ENCODE measurements at regions not wholly inside any gene's neighbourhood (a gene's known extent, or its start where the extent isn't known, plus 50 kb on each side); places are given as distances from the start of the nearest gene placed in this dataset.
"Not testable (repeated sequence)": the region's sequence is repeated elsewhere in the genome, so short reads cannot be mapped to it uniquely, and the experiment has no call there.

DNA sequence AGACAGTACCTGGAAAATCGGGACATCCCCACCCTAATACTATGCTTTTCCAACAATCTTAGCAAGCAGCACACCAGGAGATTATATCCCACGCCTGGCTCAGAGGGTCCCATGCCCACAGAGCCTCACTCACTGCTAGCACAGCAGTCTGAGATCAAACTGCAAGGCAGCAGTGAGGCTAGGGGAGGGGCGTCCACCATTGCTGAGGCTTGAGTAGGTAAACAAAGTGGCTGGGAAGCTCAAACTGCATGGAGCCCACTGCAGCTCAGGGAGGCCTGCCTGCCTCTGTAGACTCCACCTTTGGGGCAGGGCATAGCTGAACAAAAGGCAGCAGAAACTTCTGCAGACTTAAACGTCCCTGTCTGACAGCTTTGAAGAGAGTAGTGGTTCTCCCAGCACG is 275.5 kb downstream of the IKZF2 start:
- in situ Hi-C loops (cut with MboI; ENCODE audit: low sequenced_read_pairs): not testable (repeated sequence)

DNA sequence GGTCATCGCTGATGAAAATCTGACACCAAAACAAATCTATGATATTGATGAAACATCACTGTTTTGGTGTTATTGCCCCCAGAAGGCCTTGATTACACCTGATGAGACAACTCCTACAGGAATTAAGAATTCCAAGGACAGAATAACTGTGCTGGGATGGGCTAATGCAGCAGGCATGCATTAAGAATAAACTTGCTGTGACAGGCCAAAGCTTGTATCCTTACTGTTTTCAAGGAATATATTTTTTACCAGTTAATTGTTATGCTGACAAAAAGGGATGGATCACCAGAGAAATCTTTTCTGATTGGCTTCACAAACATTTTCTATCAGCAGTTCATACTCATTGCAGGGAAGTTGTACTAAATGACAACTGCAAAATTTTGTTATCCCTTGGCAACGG is 278.2 kb downstream of the IKZF2 start:
- in situ Hi-C loops (cut with MboI; ENCODE audit: low sequenced_read_pairs): no loop called here

DNA sequence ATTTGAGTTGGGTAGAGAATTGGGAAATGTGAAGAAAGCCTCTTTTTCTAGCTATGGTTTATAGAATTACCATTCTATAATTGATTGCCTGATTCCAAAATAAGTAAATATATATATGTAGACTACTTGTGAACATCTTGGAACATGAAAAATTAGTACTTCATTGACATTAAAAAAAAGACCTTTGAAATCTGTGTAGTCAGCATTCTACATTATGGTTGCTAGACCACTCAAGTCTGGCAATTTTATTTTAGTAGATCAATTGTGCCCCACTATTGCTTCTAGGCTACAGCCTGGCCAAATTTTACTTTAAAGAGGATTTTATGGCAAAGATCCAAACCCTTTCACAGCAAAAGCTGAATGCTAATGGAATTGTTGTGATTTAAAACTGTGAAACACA is 279.8 kb downstream of the IKZF2 start:
- in situ Hi-C loops (cut with MboI; ENCODE audit: low sequenced_read_pairs): no loop called here

DNA sequence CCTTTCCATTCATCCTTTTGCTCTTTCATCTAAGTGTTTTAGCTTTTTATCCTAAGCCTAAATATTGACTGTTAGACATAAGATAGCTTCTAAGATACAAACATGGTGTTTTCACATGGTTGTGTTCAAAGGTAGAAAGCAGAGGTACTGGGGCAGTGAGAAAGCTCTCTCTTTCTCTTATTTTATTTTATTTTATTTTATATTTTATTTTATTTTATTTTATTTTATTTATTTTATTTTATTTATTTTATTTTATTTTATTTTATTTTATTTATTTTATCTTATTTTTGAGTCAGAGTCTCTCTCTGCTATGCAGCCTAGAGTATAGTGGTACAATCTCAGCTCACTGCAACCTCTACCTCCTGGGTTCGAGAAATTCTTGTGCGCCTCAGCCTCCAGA is 287.2 kb downstream of the IKZF2 start:
- in situ Hi-C loops (cut with MboI; ENCODE audit: low sequenced_read_pairs): no loop called here

DNA sequence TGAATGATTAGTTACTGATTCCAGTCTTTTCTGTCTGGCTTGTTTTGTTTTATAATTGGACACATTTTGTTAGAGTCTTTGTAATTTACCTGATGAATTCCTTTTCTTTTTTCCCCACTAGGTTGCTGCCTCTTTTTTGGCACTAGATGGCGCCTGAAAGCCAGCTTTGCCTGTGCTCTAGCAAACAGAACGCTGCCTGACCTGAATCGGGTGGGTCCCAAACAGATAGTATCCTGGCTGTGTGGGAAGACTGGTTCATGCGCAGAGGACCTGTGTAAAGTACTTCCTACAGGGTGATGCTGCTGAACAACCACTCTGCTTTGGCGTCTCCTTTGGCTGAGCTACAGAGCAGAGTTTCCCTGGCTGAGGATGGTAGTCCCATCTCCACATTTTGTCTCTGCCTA is 288.2 kb downstream of the IKZF2 start:
- in situ Hi-C loops (cut with MboI; ENCODE audit: low sequenced_read_pairs): no loop called here

DNA sequence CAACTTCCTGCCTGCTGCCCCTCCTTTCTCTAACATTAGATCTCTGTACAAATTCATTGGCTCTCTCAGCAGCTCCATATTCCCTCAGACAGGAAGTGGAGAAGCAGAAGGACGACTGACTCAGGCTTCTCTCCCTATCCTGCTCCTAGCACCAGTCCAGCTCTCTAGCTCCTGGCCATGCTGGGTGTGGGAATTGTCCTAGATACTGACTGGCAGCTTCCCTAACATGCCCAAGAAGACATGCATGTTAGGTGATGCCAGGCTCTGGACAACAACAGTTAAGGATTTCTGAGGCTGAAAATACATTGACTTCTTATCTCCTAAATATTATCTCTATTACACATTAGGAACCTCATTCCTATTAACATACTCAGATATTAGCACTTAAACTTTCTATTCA is 292.9 kb downstream of the IKZF2 start:
- in situ Hi-C loops (cut with MboI; ENCODE audit: low sequenced_read_pairs): no loop called here

DNA sequence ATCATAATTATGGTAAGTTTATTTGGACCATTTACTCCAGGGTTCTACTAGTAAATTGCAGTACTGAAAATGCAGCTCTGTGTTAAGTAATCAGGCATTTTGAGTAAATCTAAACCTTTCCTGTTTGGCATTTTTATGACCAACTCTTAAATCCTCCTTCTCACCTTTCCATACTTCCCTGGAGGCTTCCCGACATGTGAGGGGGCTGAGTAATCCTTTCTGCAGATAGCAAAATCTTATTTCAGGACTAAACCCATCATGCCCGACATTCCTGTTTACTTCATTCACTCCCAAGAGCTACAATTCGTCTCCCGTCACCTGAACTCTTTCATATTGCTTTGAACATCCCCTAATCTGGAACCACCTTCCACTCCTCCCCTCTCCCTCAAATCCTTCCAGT is 296.6 kb downstream of the IKZF2 start:
- in situ Hi-C loops (cut with MboI; ENCODE audit: low sequenced_read_pairs): no loop called here

DNA sequence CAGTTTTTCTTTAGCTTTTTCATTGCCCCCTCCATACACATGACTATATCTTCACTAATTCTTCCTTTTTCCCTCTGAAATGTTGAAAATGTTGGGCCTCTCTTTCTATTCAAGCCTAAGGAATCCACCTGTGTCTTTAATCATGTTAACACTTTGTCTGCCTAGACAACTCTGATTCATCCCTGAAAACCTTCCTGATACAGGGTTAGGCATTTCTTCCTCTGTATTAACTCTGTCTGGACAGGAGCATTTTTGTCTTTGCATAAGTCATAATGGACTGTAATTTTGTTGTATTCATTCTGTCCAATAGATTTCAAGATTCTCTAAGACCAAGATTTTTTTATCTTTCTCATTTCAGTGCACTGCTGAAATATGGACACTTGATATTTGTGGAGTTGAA is 297.3 kb downstream of the IKZF2 start:
- in situ Hi-C loops (cut with MboI; ENCODE audit: low sequenced_read_pairs): no loop called here

DNA sequence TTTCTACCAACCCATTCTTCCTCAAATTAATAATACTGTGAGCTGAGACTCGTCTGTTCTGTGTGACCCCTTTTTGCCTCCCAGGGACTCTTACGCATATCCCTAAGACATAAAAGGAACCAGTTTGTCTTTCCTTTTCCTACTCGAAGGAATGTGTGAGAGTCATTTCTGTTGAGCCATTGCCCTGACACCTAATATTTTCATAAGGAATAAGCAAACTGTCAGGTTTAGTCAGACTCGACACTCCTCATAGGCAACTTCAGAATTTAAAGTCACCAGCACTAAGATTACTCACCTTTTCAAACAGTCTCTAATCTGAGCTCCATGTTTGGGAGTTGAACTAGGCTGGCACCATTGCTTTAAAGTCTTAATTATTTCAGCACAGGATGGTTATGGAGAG is 305.5 kb downstream of the IKZF2 start:
- in situ Hi-C loops (cut with MboI; ENCODE audit: low sequenced_read_pairs): no loop called here

DNA sequence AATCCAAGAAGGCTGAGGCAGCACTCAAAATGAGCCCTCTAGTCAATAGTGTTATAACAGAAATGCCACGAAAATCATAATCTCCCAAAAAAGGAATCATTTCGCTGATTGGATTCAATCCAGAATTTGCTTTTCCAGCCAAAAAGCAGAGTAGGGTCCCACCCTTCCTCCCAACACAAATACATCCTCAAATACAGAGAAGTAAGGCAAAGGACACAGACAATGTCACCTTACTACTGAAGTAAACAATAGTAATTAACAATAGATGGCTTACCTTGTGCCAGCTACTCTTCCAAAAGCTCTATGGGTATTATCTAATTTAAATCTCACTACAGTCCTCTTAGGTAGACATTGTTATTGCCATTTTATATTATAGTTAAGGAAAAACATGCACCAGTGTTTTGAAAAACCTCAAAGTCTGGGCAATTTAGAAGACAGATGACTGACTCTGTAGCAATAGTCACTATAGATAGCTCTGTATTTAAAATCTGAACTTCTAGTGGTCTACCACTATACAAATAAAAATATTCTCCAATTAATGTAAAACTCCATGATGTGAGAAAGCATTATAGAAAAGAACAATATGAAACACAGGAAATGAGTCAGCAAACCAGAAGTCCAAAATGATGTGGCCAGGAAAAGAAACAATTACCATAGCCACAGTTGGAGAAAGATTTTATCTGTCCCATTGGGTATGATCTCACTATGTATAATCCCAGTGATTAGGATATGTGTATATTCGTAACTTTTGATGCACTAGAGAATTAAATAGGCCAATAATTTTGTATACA is 305.0 kb upstream of the ERBB4 start:
- in situ Hi-C loops (cut with MboI; ENCODE audit: low sequenced_read_pairs): no loop called here

DNA sequence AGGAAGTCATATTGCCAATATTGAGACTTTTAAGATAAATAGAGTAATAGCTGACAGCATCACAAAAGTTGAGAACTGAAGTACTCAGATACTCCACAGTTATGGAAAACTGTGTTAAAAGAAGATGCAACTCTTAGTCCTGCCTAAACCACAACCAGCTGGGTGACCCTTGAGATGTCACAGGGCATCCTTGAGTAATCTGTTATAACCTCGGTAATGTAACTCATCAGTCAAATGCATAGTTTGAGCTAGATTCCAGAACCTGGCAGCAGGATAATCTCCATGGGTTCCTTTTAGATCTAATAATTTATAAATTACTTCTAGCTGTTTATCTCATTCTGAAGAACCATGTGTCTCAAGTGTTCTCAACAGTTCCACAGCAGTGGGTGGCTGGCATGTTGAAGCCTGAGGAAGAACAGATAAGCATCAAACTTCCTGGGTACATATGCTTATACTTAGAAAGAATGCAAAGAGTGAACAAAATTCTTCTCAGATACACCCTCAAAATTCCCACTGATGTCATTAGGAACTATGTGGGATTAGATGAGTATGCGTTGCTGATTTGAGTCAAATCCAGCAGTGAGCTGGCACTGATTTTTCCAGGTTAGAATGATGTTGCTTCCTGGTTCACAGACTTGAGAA is 304.1 kb upstream of the ERBB4 start:
- in situ Hi-C loops (cut with MboI; ENCODE audit: low sequenced_read_pairs): no loop called here

DNA sequence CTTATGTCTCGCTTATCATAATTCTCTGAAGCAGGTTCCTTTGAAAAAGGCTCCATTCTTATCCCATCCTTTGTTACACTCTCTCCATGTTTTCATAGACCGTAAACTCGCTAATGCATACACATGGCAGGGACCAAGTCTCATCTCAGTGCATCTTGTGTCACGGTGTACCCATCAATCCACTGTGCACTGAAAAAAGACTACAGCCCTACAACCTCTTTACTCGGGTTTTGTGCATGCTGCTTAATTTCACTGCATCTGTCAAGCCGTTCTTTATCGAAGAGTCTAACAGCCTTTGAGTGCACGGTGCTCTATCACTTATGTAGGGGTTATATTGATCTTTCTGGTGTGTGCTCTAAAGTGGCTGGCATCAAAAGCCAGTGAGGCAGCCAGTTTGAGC is 302.9 kb upstream of the ERBB4 start:
- in situ Hi-C loops (cut with MboI; ENCODE audit: low sequenced_read_pairs): no loop called here

DNA sequence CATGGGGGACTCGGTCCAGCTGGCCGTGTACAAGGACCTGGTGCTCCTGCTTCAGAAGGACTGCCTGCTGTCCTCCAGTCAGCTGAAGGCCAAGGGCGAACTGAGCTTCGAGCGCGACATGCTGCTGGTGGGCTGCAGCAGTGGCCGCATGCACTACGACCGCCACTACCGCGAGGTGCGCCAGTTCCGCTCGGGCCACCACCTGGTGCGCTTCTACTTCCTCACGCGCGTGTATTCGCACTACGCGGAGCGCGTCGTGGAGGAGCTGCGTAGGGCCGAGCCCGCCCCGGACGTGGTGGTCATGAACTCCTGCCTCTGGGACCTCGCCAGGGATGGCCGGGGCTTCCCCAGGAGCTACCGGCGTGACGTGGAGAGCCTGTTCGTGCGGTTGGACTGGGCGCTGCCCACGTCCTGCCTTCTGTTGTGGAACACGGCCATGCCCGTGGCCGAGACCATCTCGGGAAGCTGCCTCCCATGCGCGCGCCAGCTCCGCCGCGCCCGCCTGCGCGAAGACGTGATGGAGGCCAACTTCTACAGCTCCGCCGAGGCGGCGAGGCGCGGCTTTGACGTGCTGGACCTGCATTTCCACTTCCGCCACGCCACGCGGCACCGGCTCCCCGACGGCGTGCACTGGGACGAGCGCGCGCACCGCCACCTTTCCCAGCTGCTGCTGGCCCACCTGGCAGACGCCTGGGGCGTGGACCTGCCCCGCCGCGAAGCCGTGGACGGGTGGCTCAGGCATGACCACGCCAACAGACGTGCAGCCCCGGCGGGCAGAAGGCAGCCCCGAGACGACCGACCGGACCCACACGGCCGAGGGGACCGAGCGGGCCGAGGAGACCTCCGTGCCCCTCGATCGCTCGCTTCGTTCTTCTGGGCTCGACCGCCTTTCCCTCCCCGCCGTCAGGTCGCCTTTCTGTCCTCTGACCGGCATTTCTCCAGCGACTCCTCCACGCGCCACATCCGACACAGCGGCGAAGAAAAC is 293.9 kb upstream of the ERBB4 start:
- in situ Hi-C loops (cut with MboI; ENCODE audit: low sequenced_read_pairs): no loop called here

DNA sequence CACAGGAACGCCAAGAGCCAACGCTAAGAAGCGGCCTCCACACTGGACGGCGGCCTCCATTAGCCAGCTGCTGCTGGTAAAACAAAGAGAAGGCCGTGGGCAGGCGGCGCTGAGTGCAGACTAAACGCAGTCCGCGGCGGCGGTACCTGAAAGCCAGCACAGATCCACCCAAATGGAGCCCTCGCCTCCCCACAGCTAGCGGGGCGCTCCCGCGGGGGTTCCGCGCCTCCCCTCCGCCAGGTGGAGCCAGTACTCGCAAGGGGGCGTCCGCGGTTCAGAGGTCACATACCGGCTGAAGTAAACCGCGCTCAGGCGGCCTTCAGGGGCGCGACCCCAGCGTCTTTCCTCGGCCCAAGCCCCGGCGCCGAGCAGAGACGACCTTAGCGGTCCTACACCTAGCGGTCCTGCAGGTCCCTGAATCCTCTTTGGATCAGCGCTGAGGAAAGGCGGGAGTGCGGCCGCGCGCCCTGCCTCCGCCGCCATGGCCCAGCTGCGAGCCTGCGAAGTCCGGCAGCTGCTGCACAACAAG is 293.1 kb upstream of the ERBB4 start:
- in situ Hi-C loops (cut with MboI; ENCODE audit: low sequenced_read_pairs): no loop called here

DNA sequence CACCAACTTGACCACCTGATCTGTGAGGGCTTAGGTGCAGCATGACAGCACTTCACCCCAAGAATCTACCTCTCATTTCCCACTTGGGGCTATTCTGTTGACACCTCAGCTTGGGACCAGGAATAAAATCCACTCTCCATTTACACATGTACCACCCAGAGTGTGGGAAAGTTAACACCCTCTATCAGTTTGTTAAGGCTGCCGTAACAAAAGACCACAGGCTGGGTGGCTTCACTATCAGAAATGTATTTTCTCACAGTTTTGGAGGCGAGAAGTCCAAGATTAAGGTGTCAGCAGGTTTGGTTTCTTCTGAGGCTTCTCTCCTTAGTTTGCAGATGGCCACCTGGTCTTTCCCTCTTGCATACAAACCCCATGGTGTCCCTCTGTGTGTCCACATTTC is 277.7 kb upstream of the ERBB4 start:
- in situ Hi-C loops (cut with MboI; ENCODE audit: low sequenced_read_pairs): no loop called here

DNA sequence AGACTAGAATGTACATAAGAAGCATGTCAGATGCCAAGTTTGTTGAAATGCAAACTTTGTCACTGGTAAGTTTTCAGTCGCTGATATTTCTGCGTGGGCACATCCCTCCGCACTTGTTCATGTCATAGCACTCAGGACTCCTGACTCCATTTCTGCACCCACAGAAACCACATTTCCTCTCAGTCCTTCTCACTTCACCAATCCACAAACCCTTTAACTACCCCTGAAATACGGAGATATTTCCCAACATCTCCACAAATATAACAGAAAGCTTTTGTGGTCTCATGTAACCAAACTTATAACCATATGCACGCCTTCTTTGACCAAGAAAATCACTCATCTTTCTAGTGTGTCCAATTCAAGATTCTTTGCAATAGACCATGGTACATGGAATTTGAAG is 276.9 kb upstream of the ERBB4 start:
- in situ Hi-C loops (cut with MboI; ENCODE audit: low sequenced_read_pairs): no loop called here

DNA sequence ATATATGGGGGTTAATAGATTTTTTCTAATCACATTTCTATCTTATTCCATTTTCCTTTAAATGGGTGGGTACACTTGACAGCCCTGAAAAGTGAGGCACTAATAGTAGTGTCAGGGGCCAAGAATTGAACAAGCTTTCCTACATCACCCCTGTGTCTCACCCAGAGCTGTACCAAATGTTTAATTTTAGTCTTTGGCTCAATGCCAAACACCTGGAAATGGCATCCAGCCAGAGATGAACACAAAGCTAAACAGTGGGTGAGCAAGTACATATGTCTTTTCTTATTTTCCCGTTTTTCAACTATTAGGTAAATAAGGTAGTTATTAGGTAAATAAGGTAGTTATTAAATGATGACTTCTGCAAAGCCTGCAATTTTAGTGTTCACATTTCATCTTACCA is 276.3 kb upstream of the ERBB4 start:
- in situ Hi-C loops (cut with MboI; ENCODE audit: low sequenced_read_pairs): no loop called here

DNA sequence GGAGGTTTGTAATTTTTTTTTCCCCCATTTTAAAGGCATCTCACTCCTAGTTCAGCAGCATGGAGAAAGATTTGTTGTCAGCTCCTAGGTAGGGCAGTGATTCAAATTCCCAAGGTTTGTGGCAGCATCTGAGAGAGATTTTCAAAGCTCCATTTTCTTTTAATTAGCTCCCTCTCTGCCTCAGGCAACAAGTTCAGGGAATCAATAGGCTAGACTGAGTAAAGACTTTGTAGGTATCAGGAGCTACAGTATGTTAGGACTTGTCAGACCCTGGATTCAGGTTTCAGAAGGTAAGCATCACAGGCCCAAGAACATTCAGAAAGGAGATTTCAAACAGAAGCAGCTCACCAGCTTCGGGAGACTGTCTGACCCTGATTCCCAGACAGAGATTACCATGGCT is 273.3 kb upstream of the ERBB4 start:
- in situ Hi-C loops (cut with MboI; ENCODE audit: low sequenced_read_pairs): no loop called here

DNA sequence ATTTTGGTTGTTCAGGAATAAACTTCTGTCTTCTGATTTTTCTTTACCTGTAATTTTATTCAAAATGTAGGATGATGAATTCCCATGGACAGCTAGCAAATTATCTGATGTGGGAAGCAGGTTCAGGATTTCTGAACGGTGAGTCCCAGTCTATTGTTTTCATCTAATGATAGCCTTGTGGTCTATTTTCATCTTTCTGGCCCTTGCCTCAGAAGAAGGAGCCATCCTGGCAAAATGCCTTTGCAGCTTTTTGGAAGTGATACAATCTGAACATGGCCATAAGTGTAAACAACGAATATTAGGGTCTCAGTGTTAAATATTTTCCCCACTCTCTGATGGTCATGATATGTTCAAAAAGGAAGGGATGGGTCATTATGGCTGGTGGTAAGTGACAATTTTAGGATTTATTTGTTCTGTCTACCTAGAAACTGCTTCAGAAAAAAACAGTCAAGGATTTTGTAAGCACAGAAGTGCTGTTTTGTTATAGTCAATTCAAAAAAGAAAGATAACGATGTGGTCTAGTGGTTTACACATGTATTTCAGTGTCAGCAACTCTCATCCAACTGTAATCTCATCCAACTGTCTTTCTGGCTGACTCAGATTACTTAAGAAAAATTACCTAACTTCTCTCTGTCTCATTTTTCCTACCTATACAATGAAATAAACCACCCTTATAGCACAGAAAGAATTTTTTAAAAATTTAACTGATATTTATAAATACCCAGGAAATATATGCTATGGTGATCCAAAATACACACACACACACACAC is 272.6 kb upstream of the ERBB4 start:
- in situ Hi-C loops (cut with MboI; ENCODE audit: low sequenced_read_pairs): no loop called here

DNA sequence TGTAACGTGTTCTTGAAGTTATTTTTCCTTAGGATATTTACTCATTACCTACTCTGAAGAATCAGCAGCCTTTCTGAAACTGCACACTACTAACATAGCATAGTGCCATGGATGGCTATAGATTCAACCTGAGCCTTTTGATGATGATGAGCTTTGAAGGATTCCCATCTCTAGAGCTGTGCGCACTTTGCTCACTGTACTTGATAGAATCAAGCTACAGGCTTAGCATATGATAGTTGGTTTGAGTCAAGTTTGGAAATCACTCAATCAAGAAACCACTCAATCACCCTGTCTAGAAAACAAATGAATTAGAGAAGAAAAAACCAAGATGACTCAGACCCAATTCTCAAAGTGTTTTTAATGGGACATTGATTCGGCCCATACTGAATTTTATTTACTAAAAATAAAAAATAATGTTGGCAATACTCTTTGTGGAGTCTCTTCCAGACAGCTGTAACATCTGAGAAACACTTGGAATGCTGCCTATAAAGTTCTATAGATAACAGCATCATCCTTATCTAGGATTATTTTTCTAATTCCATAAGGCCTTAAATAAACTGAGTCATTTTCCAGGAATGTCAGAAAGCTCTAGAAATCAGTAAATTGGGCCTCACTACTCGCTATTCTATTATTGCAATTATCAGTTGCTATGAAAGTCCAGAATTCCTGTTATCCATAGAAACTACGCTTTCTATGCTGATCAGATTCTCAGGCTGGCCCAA is 259.0 kb upstream of the ERBB4 start:
- in situ Hi-C loops (cut with MboI; ENCODE audit: low sequenced_read_pairs): no loop called here

All from HL-60/S4 treated with retinoic acid at 250 ng/mL for 4 days and 3 days (cell line).